ENCODE measurements at regions not wholly inside any gene's neighbourhood (a gene's known extent, or its start where the extent isn't known, plus 50 kb on each side); places are given as distances from the start of the nearest gene placed in this dataset.
A peak's percentile ranks its signal among the peaks of the same experiment; 100 is the strongest.

GRCh38 chr5:36374266-36374862 is 72.7 kb upstream of the RANBP3L start:
- H3K27me3 ChIP-seq (ENCODE audit: control insufficient read depth, insufficient read depth, low read length), result 0 out of 2 replicates have a peak, but pooled peaks cover 2% of the 10 kb centered on the region
- POLR2A ChIA-PET, result no interaction called here
- peak; percentile 60 for DNase-seq (ENCODE audit: low read depth)
- no peak overlapping the region for H3K4me3 ChIP-seq (ENCODE audit: low read depth, low read length)
- TF ChIP-seq CTCF (IDR thresholded peaks at IDR 0.05; ENCODE audit: insufficient read depth, low read depth, low read length), result no peak
- CTCF ChIA-PET, result interaction anchor here (1.1 to 1.5 kb wide), 4 partner anchors 13 to 127 kb away, joined by 4 to 5 read pairs (median 4); no protein-coding TSS in a partner anchor
- no peaks in the 10 kb centered on the region for H3K36me3 ChIP-seq (ENCODE audit: control insufficient read depth, insufficient read depth, low read length)

GRCh38 chr5:36377192-36377591 is 75.5 kb upstream of the RANBP3L start:
- CTCF ChIA-PET, result interaction anchor here (1.1 to 1.2 kb wide), 2 partner anchors 14 to 299 kb away, joined by 3 read pairs; no protein-coding TSS in a partner anchor

GRCh38 chr5:36378551-36378950 is 76.8 kb upstream of the RANBP3L start:
- Histone ChIP-seq H3K36me3 (ENCODE audit: control insufficient read depth, insufficient read depth, low read length) (no peaks in the 10 kb centered on the region), H3K4me3 (ENCODE audit: low read depth, low read length) (no peak overlapping the region), H3K27me3 (ENCODE audit: control insufficient read depth, insufficient read depth, low read length) (peaks cover 4% of the 10 kb centered on the region; the same call in 1 of the 2 replicates)
- TF ChIP-seq CTCF (IDR thresholded peaks at IDR 0.05; ENCODE audit: insufficient read depth, low read depth, low read length), result no peak
- ChIA-PET POLR2A (no interaction called here), CTCF (interaction anchor here (0.9 to 1.4 kb wide), 2 partner anchors 11 to 25 kb away, joined by 3 read pairs; no protein-coding TSS in a partner anchor)
- no peak for DNase-seq (ENCODE audit: low read depth)

More at GRCh38 chr5:36377192-36377591, 75.5 kb upstream of the RANBP3L start:
- no peak for DNase-seq (ENCODE audit: low read depth)
- Histone ChIP-seq H3K4me3 (ENCODE audit: low read depth, low read length) (no peak overlapping the region), H3K36me3 (ENCODE audit: control insufficient read depth, insufficient read depth, low read length) (no peaks in the 10 kb centered on the region), H3K27me3 (ENCODE audit: control insufficient read depth, insufficient read depth, low read length) (peaks cover 4% of the 10 kb centered on the region; the same call in 1 of the 2 replicates)
- no peak for TF ChIP-seq CTCF (IDR thresholded peaks at IDR 0.05; ENCODE audit: insufficient read depth, low read depth, low read length)
- POLR2A ChIA-PET, result no interaction called here

- POLR2A ChIA-PET, result no interaction called here
- TF ChIP-seq CTCF (IDR thresholded peaks at IDR 0.05; ENCODE audit: insufficient read depth, low read depth, low read length), result no peak
- H3K36me3 ChIP-seq (ENCODE audit: control insufficient read depth, insufficient read depth, low read length), result no peaks in the 10 kb centered on the region
- H3K4me3 ChIP-seq (ENCODE audit: low read depth, low read length), result no peak overlapping the region
- DNase-seq (ENCODE audit: low read depth), result no peak
- peaks cover 4% of the 10 kb centered on the region; the same call in 1 of the 2 replicates for H3K27me3 ChIP-seq (ENCODE audit: control insufficient read depth, insufficient read depth, low read length)
- CTCF ChIA-PET, result interaction anchor here (1.7 kb wide), 1 partner anchor 9 kb away, joined by 4 read pairs; no protein-coding TSS in a partner anchor
Observed at GRCh38 chr5:36382890-36383289, 81.2 kb upstream of the RANBP3L start.

- H3K27me3 ChIP-seq (ENCODE audit: control insufficient read depth, insufficient read depth, low read length), result peaks cover 4% of the 10 kb centered on the region; the same call in 1 of the 2 replicates
- DNase-seq (ENCODE audit: low read depth), result no peak
- no peaks in the 10 kb centered on the region for H3K36me3 ChIP-seq (ENCODE audit: control insufficient read depth, insufficient read depth, low read length)
- CTCF ChIA-PET, result interaction anchor here (1.7 kb wide), 1 partner anchor 8 kb away, joined by 4 read pairs; no protein-coding TSS in a partner anchor
- no peak overlapping the region for H3K4me3 ChIP-seq (ENCODE audit: low read depth, low read length)
- TF ChIP-seq CTCF (IDR thresholded peaks at IDR 0.05; ENCODE audit: insufficient read depth, low read depth, low read length), result no peak
- POLR2A ChIA-PET, result no interaction called here
Observed at GRCh38 chr5:36383942-36384341, 82.2 kb upstream of the RANBP3L start.

Data from BJ (cell line).